ENCODE measurements at regions not wholly inside any gene's neighbourhood (a gene's known extent, or its start where the extent isn't known, plus 50 kb on each side); places are given as distances from the start of the nearest gene placed in this dataset.

GRCh38 chr2:53473236-53473635 lies 294.4 kb upstream of the CHAC2 start:
- Mint-ChIP-seq H3K27me3 (ENCODE audit: insufficient read depth, low read depth, poor library complexity) (no peaks in the 10 kb centered on the region), H3K27ac (no peak overlapping the region), H3K4me1 (no peaks in the 10 kb centered on the region), H3K36me3 (ENCODE audit: low read depth) (no peaks in the 10 kb centered on the region), H3K4me3 (no peak overlapping the region), H3K9me3 (no peaks in the 10 kb centered on the region; the same call in 2 of the 3 replicates)
- H3F3A ChIP-seq (replicated peaks; ENCODE audit: low read depth) = no peaks in the 10 kb centered on the region
- no peak overlapping the region for H3K27ac ChIP-seq (ENCODE audit: low read depth)
- H3K36me3 ChIP-seq (ENCODE audit: insufficient read depth) = no peaks in the 10 kb centered on the region
- H3K27me3 ChIP-seq (ENCODE audit: insufficient read depth) = no peaks in the 10 kb centered on the region
- H2AFZ ChIP-seq = no peak overlapping the region
- no peak overlapping the region for H3K4me2 ChIP-seq
- ATAC-seq (peak; percentile 81), DNase-seq (ENCODE audit: low spot score) (peak; percentile 50)
- no peaks in the 10 kb centered on the region for H3K79me2 ChIP-seq (replicated peaks; ENCODE audit: insufficient read depth)
- no peaks in the 10 kb centered on the region for H3K4me1 ChIP-seq (ENCODE audit: insufficient read depth)
- TF ChIP-seq CTCF (conservative IDR thresholded peaks at IDR 0.05; ENCODE audit: low read depth in 2 of 2) = peak; percentile 40 to 81
- no peak for TF ChIP-seq ETS1 (IDR thresholded peaks at IDR 0.05)
- TF ChIP-seq ZNF114 (CRISPR knock-in tag; IDR thresholded peaks at IDR 0.05) = no peak
- H3K9me2 ChIP-seq (ENCODE audit: insufficient read depth) = peaks cover 10% of the 10 kb centered on the region; the same call in 1 of the 2 replicates
- no peaks in the 10 kb centered on the region for H4K20me1 ChIP-seq (replicated peaks; ENCODE audit: insufficient read depth)
- no peak overlapping the region for H3K4me3 ChIP-seq

- DNase-seq (ENCODE audit: low spot score) (no peak), ATAC-seq (no peak)
- Mint-ChIP-seq H3K4me1 (peaks cover 2% of the 10 kb centered on the region; the same call in 1 of the 3 replicates), H3K9me3 (no peaks in the 10 kb centered on the region; the same call in 2 of the 3 replicates), H3K27me3 (ENCODE audit: insufficient read depth, low read depth, poor library complexity) (peaks cover 2% of the 10 kb centered on the region), H3K27ac (no peak overlapping the region), H3K4me3 (no peak overlapping the region), H3K36me3 (ENCODE audit: low read depth) (no peaks in the 10 kb centered on the region)
- Histone ChIP-seq H3K4me3 (no peak overlapping the region), H3K27ac (ENCODE audit: low read depth) (no peak overlapping the region), H3K9me2 (ENCODE audit: insufficient read depth) (peaks cover 6% of the 10 kb centered on the region; the same call in 1 of the 2 replicates), H3K4me2 (no peak overlapping the region), H3K27me3 (ENCODE audit: insufficient read depth) (no peaks in the 10 kb centered on the region), H2AFZ (no peak overlapping the region), H4K20me1 (replicated peaks; ENCODE audit: insufficient read depth) (no peaks in the 10 kb centered on the region), H3K79me2 (replicated peaks; ENCODE audit: insufficient read depth) (no peaks in the 10 kb centered on the region), H3K36me3 (ENCODE audit: insufficient read depth) (no peaks in the 10 kb centered on the region), H3K4me1 (ENCODE audit: insufficient read depth) (no peaks in the 10 kb centered on the region), H3F3A (replicated peaks; ENCODE audit: low read depth) (no peaks in the 10 kb centered on the region)
- no peak for TF ChIP-seq REST (IDR thresholded peaks at IDR 0.05; ENCODE audit: unreplicated experiment)
- TF ChIP-seq ZNF114 (CRISPR knock-in tag; IDR thresholded peaks at IDR 0.05) = no peak
- TF ChIP-seq STAT1 (IDR thresholded peaks at IDR 0.05; ENCODE audit: unreplicated experiment) = no peak
- no peak for TF ChIP-seq JUNB (IDR thresholded peaks at IDR 0.05; ENCODE audit: unreplicated experiment)
- TF ChIP-seq POLR2AphosphoS5 (IDR thresholded peaks at IDR 0.05; ENCODE audit: low read depth) = no peak
- no peak for TF ChIP-seq NANOG (IDR thresholded peaks at IDR 0.05; ENCODE audit: borderline replicate concordance)
- TF ChIP-seq EZH2 (IDR thresholded peaks at IDR 0.05; ENCODE audit: low read depth, unreplicated experiment) = no peak
- no peak for TF ChIP-seq CTCF (conservative IDR thresholded peaks at IDR 0.05; ENCODE audit: low read depth in 2 of 2)
- no peak for TF ChIP-seq EZH2phosphoT487 (IDR thresholded peaks at IDR 0.05; ENCODE audit: unreplicated experiment)
- TF ChIP-seq ETS1 (IDR thresholded peaks at IDR 0.05) = no peak
Observed at GRCh38 chr2:53467467-53468180, 300.0 kb upstream of the CHAC2 start.

All from GM23338 (cell line).